ENCODE measurements at regions not wholly inside any gene's neighbourhood (a gene's known extent, or its start where the extent isn't known, plus 50 kb on each side); places are given as distances from the start of the nearest gene placed in this dataset.

DNA sequence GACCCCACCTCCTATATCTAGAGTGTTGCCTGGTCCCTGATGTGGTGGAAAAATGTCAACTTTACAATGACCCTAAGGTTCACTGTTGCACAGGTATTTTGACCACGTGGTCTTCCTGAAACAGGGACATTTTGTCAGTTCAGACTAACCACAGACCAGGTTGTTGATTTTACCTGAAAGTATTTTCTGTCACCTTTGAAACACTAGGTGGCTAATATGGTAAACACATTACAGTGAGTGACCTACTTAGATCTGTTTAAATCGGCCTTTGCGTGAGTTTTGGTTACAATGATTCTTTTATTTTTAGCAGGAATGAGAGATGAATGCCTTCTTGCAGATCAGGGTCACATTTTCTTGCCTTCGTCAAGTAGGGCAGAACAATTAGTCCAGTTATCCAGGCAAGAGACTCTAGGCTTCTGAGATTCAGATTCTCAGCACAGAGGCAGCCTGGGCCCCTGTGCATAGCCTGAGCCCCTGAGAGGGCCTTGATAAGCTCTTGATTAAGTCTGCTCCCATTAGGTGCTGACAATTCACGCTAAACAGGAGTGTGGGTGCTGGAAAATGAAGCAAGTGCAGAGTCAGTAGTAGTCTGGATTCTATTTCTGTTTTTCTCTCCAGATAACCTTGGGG is 226.2 kb downstream of the KCNS3 start:
- ChIA-PET POLR2A (ENCODE audit: low non-redundant PET) (no interaction called here), CTCF (no interaction called here)
- no peak overlapping the region for H3K27ac ChIP-seq
- no peak for DNase-seq (ENCODE audit: low spot score)
- TF ChIP-seq, protein P1, sequence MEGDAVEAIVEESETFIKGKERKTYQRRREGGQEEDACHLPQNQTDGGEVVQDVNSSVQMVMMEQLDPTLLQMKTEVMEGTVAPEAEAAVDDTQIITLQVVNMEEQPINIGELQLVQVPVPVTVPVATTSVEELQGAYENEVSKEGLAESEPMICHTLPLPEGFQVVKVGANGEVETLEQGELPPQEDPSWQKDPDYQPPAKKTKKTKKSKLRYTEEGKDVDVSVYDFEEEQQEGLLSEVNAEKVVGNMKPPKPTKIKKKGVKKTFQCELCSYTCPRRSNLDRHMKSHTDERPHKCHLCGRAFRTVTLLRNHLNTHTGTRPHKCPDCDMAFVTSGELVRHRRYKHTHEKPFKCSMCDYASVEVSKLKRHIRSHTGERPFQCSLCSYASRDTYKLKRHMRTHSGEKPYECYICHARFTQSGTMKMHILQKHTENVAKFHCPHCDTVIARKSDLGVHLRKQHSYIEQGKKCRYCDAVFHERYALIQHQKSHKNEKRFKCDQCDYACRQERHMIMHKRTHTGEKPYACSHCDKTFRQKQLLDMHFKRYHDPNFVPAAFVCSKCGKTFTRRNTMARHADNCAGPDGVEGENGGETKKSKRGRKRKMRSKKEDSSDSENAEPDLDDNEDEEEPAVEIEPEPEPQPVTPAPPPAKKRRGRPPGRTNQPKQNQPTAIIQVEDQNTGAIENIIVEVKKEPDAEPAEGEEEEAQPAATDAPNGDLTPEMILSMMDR (conservative IDR thresholded peaks at IDR 0.05; ENCODE audit: low read depth) = no peak

GRCh38 chr2:18096836-18097405 is 218.5 kb downstream of the KCNS3 start:
- no peak overlapping the region for H3K27ac ChIP-seq
- POLR2A ChIA-PET (ENCODE audit: low non-redundant PET) = no interaction called here
- TF ChIP-seq, protein P1 (conservative IDR thresholded peaks at IDR 0.05; ENCODE audit: low read depth) = no peak
- DNase-seq (ENCODE audit: low spot score) = no peak
- CTCF ChIA-PET = interaction anchor here (0.5 to 0.9 kb wide), 2 partner anchors 10 to 35 kb away, joined by 3 read pairs; no protein-coding TSS in a partner anchor

- ChIA-PET POLR2A (ENCODE audit: low non-redundant PET) (no interaction called here), CTCF (no interaction called here)
- no peak for DNase-seq (ENCODE audit: low spot score)
- TF ChIP-seq, protein P1 (conservative IDR thresholded peaks at IDR 0.05; ENCODE audit: low read depth) = no peak
- H3K27ac ChIP-seq = no peak overlapping the region
These were observed 215.8 kb downstream of the KCNS3 start for GRCh38 chr2:18094277-18094676.

- TF ChIP-seq, protein P1 (conservative IDR thresholded peaks at IDR 0.05; ENCODE audit: low read depth) = no peak
- ChIA-PET POLR2A (ENCODE audit: low non-redundant PET) (no interaction called here), CTCF (no interaction called here)
- H3K27ac ChIP-seq = no peak overlapping the region
- DNase-seq (ENCODE audit: low spot score) = no peak
These were observed 214.7 kb downstream of the KCNS3 start for GRCh38 chr2:18093196-18093595.

DNA sequence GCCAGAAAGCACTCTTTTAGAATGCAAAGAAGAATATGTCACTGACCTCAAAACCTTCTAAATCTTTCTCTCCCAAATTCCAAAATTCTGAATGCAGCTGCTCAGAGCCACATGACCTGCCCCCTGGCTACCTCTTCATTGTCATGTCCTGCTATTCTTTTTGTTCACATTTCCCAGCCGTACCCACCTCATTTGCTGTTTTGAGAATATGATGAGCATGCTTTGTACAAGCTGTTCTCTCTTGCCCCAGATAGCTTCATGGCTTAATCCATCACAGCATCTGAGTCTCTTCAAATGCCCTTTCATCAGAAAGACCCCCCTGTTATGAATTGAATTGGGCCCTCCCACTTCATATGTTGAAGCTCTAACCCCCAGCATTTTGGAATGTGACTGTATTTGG is 214.3 kb downstream of the KCNS3 start:
- DNase-seq (ENCODE audit: low spot score) = no peak
- ChIA-PET POLR2A (ENCODE audit: low non-redundant PET) (no interaction called here), CTCF (interaction anchor here (0.5 to 0.6 kb wide), 2 partner anchors 83 to 1380 kb away, joined by 3 read pairs; no protein-coding TSS in a partner anchor)
- H3K27ac ChIP-seq = no peak overlapping the region
- TF ChIP-seq, protein P1 (conservative IDR thresholded peaks at IDR 0.05; ENCODE audit: low read depth) = no peak

GRCh38 chr2:18085593-18085992 is 207.1 kb downstream of the KCNS3 start:
- no peak for DNase-seq (ENCODE audit: low spot score)
- TF ChIP-seq, protein P1 (conservative IDR thresholded peaks at IDR 0.05; ENCODE audit: low read depth) = no peak
- ChIA-PET POLR2A (ENCODE audit: low non-redundant PET) (no interaction called here), CTCF (interaction anchor here (0.6 kb wide), 2 partner anchors 57 to 221 kb away, joined by 3 to 4 read pairs; no protein-coding TSS in a partner anchor)
- H3K27ac ChIP-seq = no peak overlapping the region
